Upper lobe of left lung (tissue), 4 donors: ENCODE measurements at regions not wholly inside any gene's neighbourhood (a gene's known extent, or its start where the extent isn't known, plus 50 kb on each side); places are given as distances from the start of the nearest gene placed in this dataset.

ENCODE experiments used
- CTCF ChIP-seq, 6 experiments: fragments of 450-650 bp in 4 of 6; fragments of 200-600 bp in 2 of 6; sonication (generic) in 2 of 6; IDR thresholded peaks; one replicate each; pipeline ENCODE4 v1.5.1; 2016 to 2019; ENCODE audit warnings: antibody characterized with exemption in 6 of 6
- POLR2A ChIP-seq, 4 donors: fragments of 450-650 bp; IDR thresholded peaks; one replicate each; pipeline ENCODE4 v1.5.1; 2016 to 2017; ENCODE audit warnings: antibody characterized with exemption in 4 of 4, mild to moderate bottlenecking in 2 of 4
- POLR2AphosphoS5 ChIP-seq, 2 donors: sonication (generic); formaldehyde crosslinking; IDR thresholded peaks; one replicate each; pipeline ENCODE4 v1.5.1; 2017; ENCODE audit warnings: antibody characterized with exemption in 2 of 2

DNA sequence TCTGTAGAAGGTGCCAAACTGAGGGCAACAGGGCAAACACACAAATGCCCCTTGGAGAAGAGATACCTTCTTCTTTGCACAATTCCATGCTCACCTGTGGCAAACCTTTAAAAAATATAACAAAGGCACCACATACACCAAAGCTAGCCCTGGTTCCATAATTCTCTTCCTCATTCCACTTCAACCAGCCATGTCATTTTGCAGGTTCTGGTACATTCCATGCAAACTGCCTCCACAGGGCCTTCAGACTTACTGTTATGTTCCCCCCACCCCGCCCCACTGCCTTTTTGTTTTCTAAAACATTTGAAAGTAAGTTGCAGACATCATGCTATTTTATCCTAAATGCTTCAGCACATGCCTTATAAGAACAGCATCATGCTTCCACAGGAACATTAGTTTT, 269.0 kb downstream of the NSUN3 start:
- TF ChIP-seq CTCF (IDR thresholded peaks at IDR 0.05) (no peak), POLR2AphosphoS5 (IDR thresholded peaks at IDR 0.05) (no peak), POLR2A (IDR thresholded peaks at IDR 0.05) (no peak)
